Thyroid gland (tissue), 4 donors: ENCODE measurements at regions not wholly inside any gene's neighbourhood (a gene's known extent, or its start where the extent isn't known, plus 50 kb on each side); places are given as distances from the start of the nearest gene placed in this dataset.

Experiments
- CTCF ChIP-seq, 6 experiments: fragments of 200-600 bp in 3 of 6; fragments of 450-650 bp in 3 of 6; sonication (generic) in 3 of 6; IDR thresholded peaks; one replicate each; pipeline ENCODE4 v1.5.1; 2016 to 2019; ENCODE audit warnings: antibody characterized with exemption in 6 of 6, mild to moderate bottlenecking in 2 of 6, inconsistent platforms in 1 of 6, moderate library complexity in 1 of 6
- POLR2A ChIP-seq, 2 donors: fragments of 450-650 bp; IDR thresholded peaks; one replicate each; pipeline ENCODE4 v1.6.1; 2017; ENCODE audit warnings: antibody characterized with exemption in 2 of 2, mild to moderate bottlenecking in 2 of 2, moderate library complexity in 1 of 2

- TF ChIP-seq CTCF (IDR thresholded peaks at IDR 0.05) = no peak
- TF ChIP-seq POLR2A (IDR thresholded peaks at IDR 0.05) = no peak
These were observed 208.5 kb downstream of the TMEM161B start for GRCh38 chr5:88060194-88060593.
